Psoas muscle (tissue), 7 donors: ENCODE measurements at regions not wholly inside any gene's neighbourhood (a gene's known extent, or its start where the extent isn't known, plus 50 kb on each side); places are given as distances from the start of the nearest gene placed in this dataset.

Source experiments
- ATAC-seq, 4 donors: fragments of 200-7000 bp; cut with Tn5 transposase; one replicate each; pipeline ENCODE4 v1.9.1; 2020; ENCODE audit warnings: moderate library complexity in 3 of 4, mild to moderate bottlenecking in 2 of 4
- DNase-seq, 2 donors: peaks; one replicate each; pipeline ENCODE4 v3.0.0-alpha.2; 2020
- H3K27ac ChIP-seq: fragments of 200-600 bp; one replicate; pipeline ENCODE4 v1.8.0; 2022
- H3K27me3 ChIP-seq, 3 donors: fragments of 200-600 bp in 1 of 3; one replicate each; pipeline versions ENCODE4 v1.6.1 to v1.8.0; 2013 to 2022; ENCODE audit warnings: low read length in 2 of 3, mild to moderate bottlenecking in 2 of 3, moderate library complexity in 1 of 3; ENCODE audit not compliant: insufficient read depth in 3 of 3
- H3K36me3 ChIP-seq, 2 donors: fragments of 200-600 bp in 1 of 2; one replicate each; pipeline versions ENCODE4 v1.6.1 to v1.8.0; 2013 to 2022; ENCODE audit warnings: low read depth in 1 of 2, mild to moderate bottlenecking in 1 of 2, moderate library complexity in 1 of 2; ENCODE audit not compliant: insufficient read depth in 1 of 2
- H3K4me1 ChIP-seq: fragments of 200-600 bp; one replicate; pipeline ENCODE4 v1.8.0; 2022
- H3K4me3 ChIP-seq: fragments of 200-600 bp; one replicate; pipeline ENCODE4 v1.8.0; 2022; ENCODE audit warnings: mild to moderate bottlenecking
- H3K9me3 ChIP-seq: fragments of 200-600 bp; one replicate; pipeline ENCODE4 v1.8.0; 2022
- CTCF ChIP-seq: fragments of 200-600 bp; IDR thresholded peaks from one replicate; pipeline ENCODE4 v1.8.0; 2022; ENCODE audit warnings: antibody characterized with exemption
- WGBS, 3 donors: extraction: QIAGEN DNeasy Blood & Tissue Kit; methylation state at CpG; one replicate each; pipeline versions ENCODE4 v1.1.6 to v1.1.7; 2013; 5-methylcytosine and 5-hydroxymethylcytosine counted together
- intact Hi-C, 2 donors: fragments of 100-400 bp; cut with DNase I; formaldehyde crosslinking; loops; one replicate each; pipeline versions ENCODE4 v1.11.0 to v1.14.2; 2022
- donor health status: healthy with polysubstance abuse.
- donor health status: DM: no; HTN: no; CAD: no; lungs with moderate emphysema.
- donor health status: Bipolar disorder and iron deficiency.
- donor health status: healthy.
- donor health status: DM: yes; HTN: yes; CAD: no.
- donor health status: DM: no; HTN: no; CAD: no.
- donor health status: DM: yes; HTN: yes; CAD: no.

GRCh38 chr12:40587421-40587820 is 104.8 kb upstream of the CNTN1 start:
- Histone ChIP-seq H3K27me3 (no peaks in the 10 kb centered on the region), H3K36me3 (no peaks in the 10 kb centered on the region), H3K27ac (no peak overlapping the region), H3K4me1 (no peaks in the 10 kb centered on the region), H3K9me3 (no peaks in the 10 kb centered on the region), H3K4me3 (no peak overlapping the region)
- ATAC-seq (no peak), DNase-seq (no peak)
- no peak for TF ChIP-seq CTCF
- intact Hi-C loops, result no loop called here

- H3K27ac ChIP-seq, result no peak overlapping the region
- intact Hi-C loops, result no loop called here
- H3K27me3 ChIP-seq, result no peaks in the 10 kb centered on the region
- no peaks in the 10 kb centered on the region for H3K9me3 ChIP-seq
- H3K4me3 ChIP-seq, result no peak overlapping the region
- 84 to 90% (median 86%) methylated on average over 3 of the region's 3 CpGs for WGBS, 3 donors
- H3K4me1 ChIP-seq, result no peaks in the 10 kb centered on the region
- ATAC-seq (no peak), DNase-seq (no peak)
- no peak for TF ChIP-seq CTCF
- H3K36me3 ChIP-seq, result no peaks in the 10 kb centered on the region
Measured at GRCh38 chr12:40587970-40588369, 104.3 kb upstream of the CNTN1 start.

- H3K27ac ChIP-seq, result no peak overlapping the region
- ATAC-seq (no peak), DNase-seq (no peak)
- no peaks in the 10 kb centered on the region for H3K9me3 ChIP-seq
- H3K36me3 ChIP-seq, result no peaks in the 10 kb centered on the region
- intact Hi-C loops, result no loop called here
- H3K4me3 ChIP-seq, result no peak overlapping the region
- no peak for TF ChIP-seq CTCF
- 59 to 62% (median 60%) methylated on average over 3 of the region's 3 CpGs for WGBS, 3 donors
- no peaks in the 10 kb centered on the region for H3K27me3 ChIP-seq
- no peaks in the 10 kb centered on the region for H3K4me1 ChIP-seq
Measured at GRCh38 chr12:40597133-40597532, 95.1 kb upstream of the CNTN1 start.

- Histone ChIP-seq H3K27me3 (no peaks in the 10 kb centered on the region), H3K4me1 (no peaks in the 10 kb centered on the region), H3K27ac (no peak overlapping the region), H3K36me3 (no peaks in the 10 kb centered on the region), H3K9me3 (no peaks in the 10 kb centered on the region), H3K4me3 (no peak overlapping the region)
- ATAC-seq (no peak), DNase-seq (no peak)
- TF ChIP-seq CTCF, result no peak
- 66 to 84% (median 80%) methylated on average over 2 of the region's 2 CpGs for WGBS, 3 donors
- intact Hi-C loops, result no loop called here
Measured at GRCh38 chr12:40598073-40598472, 94.2 kb upstream of the CNTN1 start.

- no peaks in the 10 kb centered on the region for H3K27me3 ChIP-seq
- intact Hi-C loops, result no loop called here
- no peak overlapping the region for H3K27ac ChIP-seq
- no peak for ATAC-seq
- no peak for TF ChIP-seq CTCF
- WGBS, 3 donors, result 58 to 63% (median 59%) methylated on average over 3 of the region's 3 CpGs
- no peak for DNase-seq
- H3K4me1 ChIP-seq, result no peaks in the 10 kb centered on the region
- peaks cover 6% of the 10 kb centered on the region for H3K9me3 ChIP-seq
- H3K36me3 ChIP-seq, result no peaks in the 10 kb centered on the region
- H3K4me3 ChIP-seq, result no peak overlapping the region
Measured at GRCh38 chr12:40602562-40602961, 89.7 kb upstream of the CNTN1 start.
